Stimulated activated CD4-positive, alpha-beta T cell treated with anti-CD3 and anti-CD28 coated beads, Interleukin-1b, Interleukin-23, amount 100 ng/mL, for 4 hours (primary cell): ENCODE measurements at regions not wholly inside any gene's neighbourhood (a gene's known extent, or its start where the extent isn't known, plus 50 kb on each side); places are given as distances from the start of the nearest gene placed in this dataset.

Experiments
- DNase-seq, 2 donors: peaks; one replicate each; pipeline ENCODE4 v3.0.0-alpha.2; 2020; ENCODE audit warnings: low read depth in 2 of 2

DNA sequence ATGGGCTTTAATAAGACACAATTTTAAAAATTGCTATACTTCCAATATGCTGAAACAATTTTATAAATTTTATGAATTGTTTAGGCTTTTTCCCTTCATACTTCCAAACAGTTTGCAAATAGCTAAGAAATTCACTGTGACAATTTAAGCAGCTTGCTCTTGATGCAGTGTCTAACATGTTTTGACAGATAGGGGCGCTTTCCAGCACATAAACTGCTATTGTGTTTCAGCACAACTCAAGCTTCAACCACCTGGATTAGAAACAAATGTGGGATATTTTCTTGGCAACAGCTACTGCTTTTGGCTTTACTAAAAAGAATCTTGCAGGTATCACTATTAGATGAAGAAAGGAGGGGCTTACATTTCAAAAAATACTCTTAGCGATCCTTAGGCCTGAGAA lies 565.8 kb upstream of the DPPA4 start:
- no peak for DNase-seq

DNA sequence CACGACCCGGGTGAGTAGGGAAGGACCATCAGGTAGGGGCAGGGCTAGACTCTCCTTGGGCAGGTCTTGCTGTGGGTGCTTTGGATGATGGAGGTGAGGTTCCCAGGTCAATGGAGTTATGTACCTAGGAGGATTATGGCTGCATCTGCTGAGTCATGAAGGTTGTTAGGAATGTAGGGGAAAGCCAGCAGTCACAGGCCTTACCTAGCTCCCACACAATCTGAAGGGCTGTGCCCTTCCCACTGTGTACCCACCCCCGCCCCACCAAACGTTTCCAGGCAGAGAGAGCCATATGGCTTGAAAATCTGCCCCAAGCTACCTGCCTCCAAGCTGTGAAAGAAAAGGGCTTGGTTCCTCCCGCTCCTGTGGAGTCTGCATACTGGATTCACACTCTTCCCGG lies 573.4 kb upstream of the DPPA4 start:
- no peak for DNase-seq

DNA sequence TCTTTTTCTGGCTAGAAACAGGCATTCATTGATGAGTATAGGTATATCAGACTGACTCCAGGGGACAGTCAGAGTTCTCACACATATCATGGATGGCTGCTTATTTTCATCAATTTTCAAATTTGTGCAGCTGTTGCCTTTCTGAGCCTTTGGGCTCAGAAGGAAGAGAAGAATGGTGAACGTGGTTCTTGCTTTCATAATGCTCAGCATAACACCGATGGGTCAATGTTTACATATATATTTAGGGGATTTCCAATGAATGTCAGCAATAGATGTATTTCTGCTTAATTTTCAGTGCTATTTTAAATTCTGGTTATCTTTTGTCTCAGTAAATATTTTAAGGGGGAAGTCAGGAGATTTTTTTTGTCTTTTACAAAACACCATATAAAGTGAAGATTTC lies 581.4 kb upstream of the DPPA4 start:
- DNase-seq: no peak

DNA sequence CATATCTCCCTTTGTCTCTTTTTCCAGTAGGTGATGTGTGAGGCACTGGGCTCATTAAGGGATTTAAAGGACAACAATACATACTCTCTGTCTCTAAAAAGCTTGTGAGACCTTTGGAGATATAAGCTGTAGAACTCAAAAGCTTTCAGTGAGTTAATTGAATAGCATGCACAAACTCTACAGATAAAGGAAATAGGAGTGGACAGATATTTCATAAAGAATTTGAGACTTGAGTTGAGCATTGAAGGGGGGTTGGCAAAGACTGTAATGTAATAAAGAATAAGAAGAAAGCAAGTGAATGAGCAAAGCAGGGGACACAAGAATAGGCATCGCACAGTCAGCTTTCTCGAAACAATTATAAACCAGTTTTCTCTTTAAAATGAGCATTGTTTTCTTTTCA lies 583.4 kb upstream of the DPPA4 start:
- DNase-seq: no peak

DNA sequence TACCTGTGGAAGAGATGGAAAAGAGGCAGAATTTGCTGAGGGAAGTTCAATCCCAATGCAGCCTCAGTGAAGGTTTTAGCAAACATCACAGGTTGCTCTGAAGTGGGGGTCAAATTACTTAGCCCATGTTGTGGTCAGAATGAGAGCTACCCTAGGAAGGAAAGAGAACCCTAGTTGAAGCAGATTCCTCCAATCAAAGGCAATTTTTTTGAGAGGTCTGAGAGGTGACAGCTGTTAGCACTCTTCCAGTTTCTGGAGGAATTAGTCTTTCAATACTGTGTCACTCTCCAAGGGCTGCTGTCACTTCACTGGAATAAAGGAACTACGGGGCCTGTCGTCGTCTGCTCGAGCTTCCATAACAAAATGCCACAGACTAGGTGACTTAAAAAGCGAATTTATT lies 584.2 kb upstream of the DPPA4 start:
- DNase-seq: no peak

DNA sequence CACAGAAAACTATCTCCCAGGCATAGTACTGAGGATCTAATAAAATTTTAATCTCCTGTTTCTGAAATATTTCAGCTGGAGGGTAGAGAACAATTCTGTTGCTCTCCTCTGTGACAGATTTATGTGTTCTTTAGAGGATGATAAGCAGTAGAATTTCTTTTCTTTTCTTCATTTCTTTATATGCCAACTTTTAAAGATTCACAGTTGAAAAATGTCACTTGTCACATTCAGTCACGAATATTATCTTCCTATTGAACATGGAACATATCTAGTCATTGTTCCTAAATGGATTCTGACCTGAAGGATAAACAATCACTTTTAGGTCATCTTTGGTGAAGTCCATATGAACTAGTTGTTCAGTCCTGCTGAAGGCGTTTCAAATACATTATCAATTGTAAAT lies 585.5 kb upstream of the DPPA4 start:
- DNase-seq: no peak

DNA sequence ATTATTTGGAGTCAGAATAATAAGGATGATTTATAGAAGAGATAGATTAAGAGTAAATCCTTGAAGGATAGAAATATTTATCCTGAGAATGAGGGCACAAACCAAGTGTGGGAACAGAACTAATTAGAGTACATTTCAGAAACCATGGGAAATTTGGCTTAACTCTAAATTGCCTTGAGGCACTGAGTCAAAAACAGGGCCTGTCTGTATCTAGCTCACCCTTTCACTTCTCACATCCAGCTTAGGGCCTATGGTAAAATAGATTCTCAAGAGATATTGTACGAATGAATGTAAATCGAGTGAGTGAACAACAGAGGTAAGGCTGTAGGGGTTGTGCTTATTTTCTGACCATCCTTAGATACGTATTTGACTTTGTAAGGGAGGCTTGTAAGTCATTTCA lies 586.1 kb upstream of the DPPA4 start:
- DNase-seq: no peak

DNA sequence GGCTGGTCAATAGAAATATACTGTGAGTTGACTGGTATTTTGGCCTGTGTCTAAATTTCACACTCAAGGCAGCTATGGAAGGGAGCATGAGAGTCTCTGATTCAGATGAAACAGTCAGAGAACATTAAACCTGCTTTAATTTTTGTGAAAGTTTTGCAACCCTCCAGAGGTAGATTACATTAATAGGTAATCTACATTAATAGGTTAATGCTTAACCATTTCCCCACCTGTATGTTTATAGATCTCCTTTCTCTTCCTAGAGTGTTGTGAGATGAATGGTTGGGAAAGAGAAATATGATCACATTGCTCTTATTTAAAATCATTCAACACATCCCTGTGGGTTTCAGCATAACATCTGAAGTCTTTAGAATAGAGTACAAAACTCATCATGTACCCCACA lies 586.9 kb upstream of the DPPA4 start:
- DNase-seq: no peak

DNA sequence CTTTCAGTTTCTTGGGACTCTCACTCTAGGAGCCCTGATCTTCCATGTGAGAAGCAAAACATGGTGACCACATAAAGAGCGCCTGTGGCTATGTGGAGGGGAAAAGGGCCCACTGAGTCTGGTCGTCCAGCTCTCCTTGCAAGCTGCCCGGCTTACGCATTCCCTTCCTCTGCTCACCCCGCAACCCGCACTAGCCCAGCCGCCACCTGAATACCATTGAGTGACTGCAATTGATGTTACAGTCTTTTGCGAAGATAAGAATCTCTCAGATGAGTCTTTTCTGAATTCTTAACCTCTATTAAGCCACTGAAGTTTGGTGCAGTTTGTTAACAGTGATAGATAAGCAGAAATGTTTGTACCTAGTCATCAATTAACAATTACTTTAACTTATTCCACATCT lies 589.0 kb upstream of the DPPA4 start:
- no peak for DNase-seq

DNA sequence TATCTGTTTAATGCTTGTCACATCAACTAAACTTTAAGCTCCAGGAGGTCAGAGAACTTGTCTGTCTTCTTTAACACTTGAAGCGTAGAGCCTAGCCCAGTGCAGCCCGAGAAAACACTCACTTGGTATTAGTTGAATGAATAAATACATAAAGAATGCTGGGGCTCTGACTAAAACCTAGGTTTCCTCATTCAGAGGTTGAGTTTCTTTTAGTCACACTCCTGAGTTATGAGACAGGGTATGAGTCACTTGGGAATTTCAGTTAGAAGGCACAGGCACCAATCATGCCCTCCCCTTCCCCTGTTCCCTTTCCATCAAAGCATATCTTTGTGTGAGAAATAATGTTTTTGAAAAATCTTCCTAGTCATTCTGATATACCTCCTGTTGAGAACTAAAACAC lies 589.8 kb upstream of the DPPA4 start:
- no peak for DNase-seq

DNA sequence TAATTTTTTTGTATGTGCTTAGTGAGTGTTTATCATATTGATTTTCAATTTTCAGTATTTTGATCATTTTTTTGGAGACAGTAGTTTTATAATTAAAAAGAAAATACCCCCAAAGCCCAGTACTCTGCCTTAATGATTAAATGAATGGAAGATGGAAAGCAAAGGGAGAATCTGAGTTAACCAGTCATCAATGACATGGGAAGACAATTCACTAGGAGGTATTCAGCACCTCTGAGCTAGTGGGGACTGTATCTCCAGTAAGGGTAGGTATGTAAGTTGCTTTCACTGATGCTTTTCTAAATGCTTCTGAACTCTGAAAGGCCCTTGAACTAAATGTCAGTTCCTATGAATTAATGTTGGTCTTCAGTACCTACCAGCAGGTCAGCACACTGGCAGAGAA lies 590.4 kb upstream of the DPPA4 start:
- DNase-seq: no peak

DNA sequence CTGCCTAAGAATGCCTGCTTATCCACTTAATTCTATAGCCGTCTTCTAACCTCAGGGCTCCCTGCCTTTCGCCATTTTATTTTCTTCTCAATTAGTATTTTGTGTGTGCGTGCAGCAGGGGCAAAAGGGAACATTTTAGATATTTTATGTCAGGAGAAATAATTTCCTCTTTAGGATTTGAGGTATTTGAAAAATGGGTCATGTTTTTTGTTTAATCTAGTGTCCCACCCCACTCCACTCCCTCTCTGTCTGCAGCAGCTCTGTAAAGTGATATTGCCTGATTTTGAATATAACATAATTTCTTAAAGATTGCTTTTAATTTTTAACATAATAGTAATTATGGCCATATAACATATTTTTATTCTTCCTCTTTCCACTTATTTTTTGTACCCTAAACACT lies 593.2 kb upstream of the DPPA4 start:
- no peak for DNase-seq

DNA sequence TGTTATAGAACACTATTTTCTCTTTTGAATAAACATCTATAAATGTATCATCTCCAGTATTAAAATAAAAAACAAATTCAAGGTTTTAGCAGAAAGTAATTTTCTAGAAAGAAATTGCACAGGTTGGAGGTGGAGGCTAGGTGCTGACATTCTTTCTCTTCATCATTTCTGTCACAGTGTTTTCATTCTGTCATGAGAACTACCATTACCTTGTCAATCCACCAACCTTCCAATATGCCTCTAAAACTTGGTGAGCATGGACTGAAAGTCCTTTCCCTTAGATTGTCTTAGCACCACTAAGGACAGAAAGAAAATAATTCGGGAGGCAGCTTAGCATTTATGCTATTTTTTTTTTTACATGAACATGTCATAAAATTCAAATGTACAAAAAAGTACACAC lies 596.2 kb upstream of the DPPA4 start:
- no peak for DNase-seq

DNA sequence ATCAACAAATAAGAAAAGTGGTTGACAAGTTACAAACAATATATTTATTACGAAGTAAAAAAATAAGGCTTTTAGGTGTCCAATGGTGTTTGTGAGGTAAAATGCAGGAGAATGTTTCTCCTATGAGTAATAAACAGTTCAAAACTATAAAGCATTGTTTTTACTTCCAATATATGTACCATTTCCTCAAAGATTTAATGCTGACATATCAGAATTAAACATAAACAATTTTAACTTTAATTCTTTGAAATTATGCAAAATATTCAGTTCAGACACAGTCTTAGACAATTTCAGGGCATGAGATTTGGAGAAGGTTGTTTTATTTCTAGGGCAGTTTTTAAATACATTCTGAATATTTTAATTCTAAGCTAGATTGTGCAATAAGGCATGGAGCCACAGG lies 602.5 kb upstream of the DPPA4 start:
- DNase-seq: no peak

DNA sequence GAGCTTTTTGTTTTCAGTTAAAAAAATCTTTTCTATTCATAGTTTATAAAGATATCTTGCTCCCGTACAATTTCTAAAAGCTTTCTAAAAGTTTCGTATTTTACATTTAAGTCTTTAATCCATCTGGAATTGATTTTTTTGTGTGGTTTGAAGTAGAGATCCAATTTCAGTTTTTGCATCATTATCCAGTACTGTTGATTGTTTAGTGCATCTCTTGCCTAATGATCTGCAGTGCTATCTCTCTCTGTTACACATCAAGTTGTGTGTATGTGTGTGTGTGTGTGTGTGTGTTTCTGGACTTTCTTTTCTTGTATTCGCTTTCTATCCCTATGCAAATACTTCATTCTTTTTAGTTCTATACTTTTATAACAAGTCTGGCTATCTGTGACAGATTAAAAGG lies 605.8 kb upstream of the DPPA4 start:
- DNase-seq: no peak

DNA sequence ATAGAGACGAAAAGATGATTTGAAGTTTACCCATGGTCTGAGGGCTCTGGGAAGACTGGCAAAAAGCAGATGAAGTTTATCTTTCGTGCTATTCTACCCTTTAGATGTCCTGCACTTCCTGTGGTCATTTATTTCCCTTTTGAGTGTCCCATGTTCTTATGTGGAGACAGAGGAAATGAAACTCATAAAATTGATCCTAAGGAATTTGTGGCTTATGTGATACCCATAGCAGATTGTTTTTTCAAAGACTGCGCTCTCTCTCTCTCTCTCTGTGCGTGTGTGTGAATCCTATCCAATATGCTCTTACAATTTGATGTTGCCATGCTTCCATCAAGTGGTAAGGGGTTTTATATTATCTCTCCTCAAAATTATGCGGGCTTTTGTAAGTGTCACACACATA lies 607.5 kb upstream of the DPPA4 start:
- no peak for DNase-seq

DNA sequence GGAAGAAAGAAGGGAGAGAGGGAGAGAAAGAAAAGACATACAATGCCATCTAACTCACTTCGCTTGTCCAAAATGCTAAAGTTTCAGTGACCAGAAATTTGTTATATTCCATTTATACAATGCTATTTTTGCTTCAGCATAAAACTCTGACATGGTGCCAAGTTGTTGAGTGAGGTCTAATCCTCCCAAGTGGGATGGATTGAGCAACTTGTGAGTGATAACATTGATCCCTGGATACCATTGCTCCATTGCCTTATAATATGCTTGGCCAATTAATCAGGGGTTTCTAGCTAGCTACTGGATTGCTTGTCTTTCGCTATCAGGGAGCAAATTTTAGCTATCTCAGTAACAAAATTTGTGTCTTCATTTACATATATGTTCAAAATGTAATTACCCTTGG lies 615.6 kb upstream of the DPPA4 start:
- no peak for DNase-seq

DNA sequence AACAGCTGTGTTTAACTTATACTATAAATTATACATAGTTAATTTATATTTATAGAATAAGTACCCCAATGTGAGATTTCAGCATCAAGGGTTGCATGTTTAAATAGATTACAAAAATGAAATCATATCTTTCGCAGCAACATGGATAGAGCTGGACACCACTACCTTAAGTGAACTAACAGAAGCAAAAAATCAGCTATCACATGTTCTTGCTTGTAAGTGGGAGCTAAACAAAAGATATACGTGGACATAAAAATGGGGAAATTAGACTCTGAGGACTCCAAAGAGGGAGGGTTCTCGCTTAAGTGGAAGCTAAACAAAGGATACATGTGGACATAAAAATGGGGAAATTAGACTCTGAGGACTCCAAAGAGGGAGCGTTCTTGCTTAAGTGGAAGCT lies 626.5 kb upstream of the DPPA4 start:
- DNase-seq: no peak

DNA sequence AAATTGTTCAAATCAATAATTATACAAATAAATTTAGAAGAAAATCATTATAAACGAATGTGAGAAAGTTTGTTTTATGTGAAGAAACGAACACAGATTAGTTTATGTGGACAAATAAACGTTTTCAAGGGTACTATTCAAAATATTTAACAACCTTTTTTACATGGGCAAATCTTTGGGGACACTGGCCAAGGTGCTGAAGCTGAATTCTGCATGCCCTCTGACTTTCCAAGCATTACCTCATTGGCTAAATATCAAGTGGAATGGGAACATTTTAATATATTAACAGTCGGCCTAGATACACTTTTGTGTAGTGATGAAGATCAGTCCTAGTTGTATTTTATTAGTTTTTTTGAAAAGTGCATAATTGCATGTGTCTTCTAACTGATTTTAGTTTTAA lies 636.4 kb upstream of the DPPA4 start:
- no peak for DNase-seq

DNA sequence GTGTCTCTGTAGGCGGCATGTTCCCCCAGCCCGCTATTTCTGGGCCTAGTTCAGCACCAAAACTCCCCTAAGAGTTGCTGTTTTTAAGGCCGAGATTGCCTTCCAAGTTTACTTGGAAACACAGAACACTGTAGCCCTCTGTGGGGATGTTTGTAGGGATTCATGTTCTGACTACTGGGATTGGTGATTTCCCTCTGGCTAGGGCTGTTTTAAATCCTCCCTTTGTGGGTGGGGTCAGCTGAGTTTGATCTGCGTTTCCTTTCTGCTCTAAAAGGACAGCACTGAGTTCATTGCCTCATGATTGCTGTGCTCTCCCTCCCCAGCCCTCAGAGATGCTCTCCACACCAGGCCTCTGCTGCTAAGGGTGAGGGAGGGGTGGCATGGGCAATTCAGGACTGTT lies 640.6 kb upstream of the DPPA4 start:
- DNase-seq: no peak

DNA sequence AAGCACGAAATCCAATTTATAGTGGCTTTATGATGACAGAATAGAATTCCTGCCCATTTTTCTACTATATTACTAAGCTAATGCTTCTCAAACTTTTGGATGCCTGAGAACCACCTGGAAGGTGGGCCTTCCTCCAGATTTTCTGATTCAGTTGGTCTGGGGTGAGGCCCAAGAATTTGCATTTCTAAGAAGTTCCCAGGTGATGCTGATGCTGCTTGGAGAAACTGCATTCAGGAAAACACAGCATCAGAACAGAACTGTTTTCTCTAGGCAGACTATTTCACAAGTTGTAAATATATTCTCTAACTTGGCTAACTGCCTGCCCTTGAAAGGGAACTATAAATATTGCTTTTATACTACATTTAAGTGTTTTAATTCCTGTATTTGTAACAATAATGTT lies 644.9 kb upstream of the DPPA4 start:
- DNase-seq: no peak

DNA sequence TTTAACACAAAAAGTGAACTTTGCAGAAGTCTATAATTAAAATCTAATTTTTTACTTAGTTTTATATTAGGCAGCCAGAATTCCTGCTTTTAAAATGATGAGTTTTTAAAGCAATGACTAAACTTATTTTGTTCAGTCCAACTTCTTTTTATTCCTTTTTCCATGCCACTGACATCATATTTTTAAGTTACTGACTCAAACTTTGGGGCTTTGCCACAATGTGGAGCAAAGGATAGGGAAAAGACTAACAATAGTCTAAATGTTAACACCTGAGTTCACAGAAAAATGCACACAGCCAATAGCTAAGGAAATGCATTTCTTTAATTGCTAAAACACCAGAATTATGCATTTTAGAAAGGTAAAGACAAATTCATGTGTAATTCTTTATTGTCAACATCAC lies 647.6 kb upstream of the DPPA4 start:
- DNase-seq: no peak

DNA sequence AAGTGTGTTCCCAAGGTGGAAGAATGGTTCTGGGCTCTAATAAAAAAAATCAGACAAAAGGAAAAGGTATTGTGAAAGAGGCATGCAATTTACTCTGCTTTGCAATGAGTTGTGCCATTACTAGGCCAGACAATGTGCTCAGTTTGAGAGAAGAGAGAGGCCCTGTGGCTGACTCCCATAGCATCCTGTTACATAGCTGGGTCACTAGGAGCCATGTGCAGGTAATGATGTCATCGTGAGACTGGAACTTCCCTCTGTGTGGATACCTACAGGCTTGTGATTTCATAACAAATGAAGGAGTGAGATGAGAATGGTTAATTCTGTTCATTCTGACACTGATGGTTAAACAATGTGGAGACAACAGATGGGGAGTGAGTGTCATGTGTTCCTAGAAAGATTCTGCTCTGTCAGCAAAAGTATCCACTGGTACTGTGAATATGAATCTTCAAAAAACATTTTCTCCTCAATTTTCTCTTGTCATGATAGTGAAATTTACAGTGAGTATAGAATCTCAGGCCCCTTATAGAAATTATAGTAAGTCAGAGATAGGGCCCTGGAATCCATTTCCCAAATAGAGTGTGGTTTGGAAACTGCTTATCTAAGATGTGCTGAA lies 648.7 kb upstream of the DPPA4 start:
- DNase-seq: no peak

DNA sequence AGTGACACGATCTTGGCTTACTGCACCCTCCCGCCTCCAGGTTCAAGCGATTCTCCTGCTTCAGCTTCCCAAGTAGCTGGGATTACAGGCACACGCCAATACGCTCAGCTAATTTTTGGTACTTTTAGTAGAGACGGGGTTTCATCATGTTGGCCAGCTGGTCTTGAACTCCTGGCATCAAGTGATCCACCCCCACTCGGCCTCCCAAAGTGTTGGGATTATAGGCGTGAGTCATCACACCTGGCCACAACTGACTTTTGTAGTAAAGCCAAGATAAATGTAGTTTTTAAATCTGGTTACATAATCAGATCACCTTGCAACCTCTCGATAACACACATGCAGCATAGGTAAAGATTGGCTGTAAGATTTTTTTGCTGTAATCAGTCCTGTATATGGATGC lies 657.5 kb upstream of the DPPA4 start:
- DNase-seq: no peak

DNA sequence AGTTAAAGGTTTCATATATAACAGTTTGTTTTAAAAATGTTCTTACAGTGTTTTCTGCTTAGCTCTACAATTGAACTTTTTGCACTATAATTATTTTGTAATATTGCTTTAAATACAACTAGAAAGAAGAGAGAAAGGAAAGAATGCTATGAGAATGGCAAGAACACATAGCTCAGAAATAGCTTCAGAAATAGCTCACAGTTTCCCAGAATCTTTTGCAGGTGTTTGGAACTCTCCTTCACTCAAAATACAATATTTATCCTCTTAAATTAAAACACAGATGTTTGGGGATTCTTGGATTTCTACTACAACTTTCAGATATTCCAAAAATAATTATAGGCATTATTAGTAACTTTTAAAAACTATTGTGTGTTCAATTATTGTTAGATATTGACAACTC lies 658.0 kb upstream of the DPPA4 start:
- no peak for DNase-seq
